Epidermal melanocyte (primary cell): ENCODE measurements at regions not wholly inside any gene's neighbourhood (a gene's known extent, or its start where the extent isn't known, plus 50 kb on each side); places are given as distances from the start of the nearest gene placed in this dataset.
"Not testable (repeated sequence)": the region's sequence is repeated elsewhere in the genome, so short reads cannot be mapped to it uniquely, and the experiment has no call there.

Experiments
- DNase-seq: peaks from one replicate; pipeline ENCODE4 v3.0.0; 2011; ENCODE audit warnings: low spot score; ENCODE audit not compliant: insufficient read length

GRCh38 chr15:96657096-96657495 is 326.6 kb downstream of the NR2F2 start:
- DNase-seq, result no peak

DNA sequence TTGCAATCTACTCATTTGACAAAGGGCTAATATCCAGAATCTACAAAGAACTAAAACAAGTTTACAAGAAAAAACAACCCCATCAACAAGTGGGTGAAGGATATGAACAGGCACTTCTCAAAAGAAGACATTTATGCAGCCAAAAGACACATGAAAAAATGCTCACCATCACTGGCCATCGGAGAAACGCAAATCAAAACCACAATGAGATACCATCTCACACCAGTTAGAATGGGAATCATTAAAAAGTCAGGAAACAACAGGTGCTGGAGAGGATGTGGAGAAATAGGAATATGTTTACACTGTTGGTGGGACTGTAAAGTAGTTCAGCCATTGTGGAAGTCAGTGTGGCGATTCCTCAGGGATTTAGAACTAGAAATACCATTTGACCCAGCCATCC is 336.5 kb downstream of the NR2F2 start:
- DNase-seq, result not testable (repeated sequence)

- DNase-seq, result no peak
Observed at GRCh38 chr15:96670389-96670788, 339.9 kb downstream of the NR2F2 start.

DNA sequence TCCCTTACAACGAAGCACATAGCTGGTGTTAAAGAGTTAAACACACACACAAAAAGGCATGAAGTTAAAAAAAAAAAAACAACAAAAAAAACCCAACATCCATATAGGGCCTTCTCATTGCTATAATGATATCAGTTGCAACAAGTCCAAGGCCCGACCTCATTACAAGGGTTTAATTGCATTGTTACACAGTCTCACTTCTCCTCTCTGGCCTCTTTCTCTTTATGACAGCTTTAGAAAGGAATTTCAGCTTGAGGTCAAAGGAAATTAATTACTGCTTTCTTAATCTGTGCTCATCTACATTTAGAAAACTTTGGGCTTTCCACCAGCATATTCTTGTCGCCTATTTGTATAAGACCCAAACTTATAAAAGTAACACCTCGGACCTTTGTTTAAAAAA is 342.1 kb downstream of the NR2F2 start:
- no peak for DNase-seq

GRCh38 chr15:96678386-96678785 is 347.9 kb downstream of the NR2F2 start:
- no peak for DNase-seq

GRCh38 chr15:96687388-96688107 is 357.0 kb downstream of the NR2F2 start:
- DNase-seq, result no peak

DNA sequence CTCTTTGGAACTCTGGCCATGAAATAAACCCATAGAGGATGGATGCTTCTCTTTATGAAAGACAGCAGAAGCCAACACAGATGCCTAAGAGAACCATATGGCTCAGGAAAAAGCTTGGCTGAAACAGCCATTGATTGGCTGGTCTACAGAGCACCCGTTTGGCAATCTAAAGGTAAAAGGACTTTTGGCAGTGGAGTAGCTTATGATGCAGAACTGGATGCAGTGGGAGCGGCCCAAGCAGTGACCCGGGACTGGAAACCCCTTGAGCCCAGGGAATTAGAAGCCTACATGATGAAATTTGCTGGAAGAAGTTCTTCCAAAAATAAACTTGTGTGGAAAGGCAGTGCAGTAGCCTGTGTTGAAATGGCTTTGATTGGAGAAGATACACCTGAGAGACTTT is 360.2 kb downstream of the NR2F2 start:
- DNase-seq, result no peak

DNA sequence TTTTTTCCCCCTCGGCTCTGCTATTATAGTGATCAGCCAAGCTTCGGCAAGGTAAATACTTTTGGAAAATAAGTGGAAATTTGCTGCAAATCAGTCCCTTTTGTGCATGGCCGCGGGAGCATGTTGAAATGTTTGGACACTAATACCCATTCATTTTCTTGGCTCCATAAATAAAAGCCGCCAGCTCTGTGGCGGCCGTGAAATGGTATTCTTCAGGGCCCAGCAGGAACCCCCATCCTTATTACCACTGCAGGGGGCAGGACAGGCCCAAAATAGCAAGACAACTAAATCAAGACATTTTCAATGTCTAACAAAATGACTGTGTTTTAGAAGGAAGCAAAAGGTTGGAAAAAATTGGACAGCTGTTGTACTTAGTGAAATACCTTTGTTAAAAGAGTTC is 362.3 kb downstream of the NR2F2 start:
- DNase-seq, result no peak

DNA sequence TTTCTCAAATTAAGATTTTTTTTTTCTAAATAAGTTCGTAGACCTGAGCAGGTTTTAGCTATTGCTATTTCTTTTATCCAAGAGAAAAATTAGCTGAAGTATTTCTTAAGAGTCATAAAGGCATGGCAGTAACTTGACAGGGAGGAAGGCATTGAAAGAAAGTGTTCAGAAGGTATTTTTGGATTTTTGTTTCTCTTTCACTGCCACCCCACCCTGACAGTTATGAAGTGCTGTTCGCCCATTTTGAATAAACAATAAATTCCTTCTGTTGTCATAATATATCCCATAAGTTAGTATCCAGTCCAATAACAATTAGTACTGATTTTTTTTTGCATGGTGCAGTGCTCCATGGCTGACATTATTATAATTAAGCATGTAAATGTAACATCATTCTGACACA is 363.0 kb downstream of the NR2F2 start:
- no peak for DNase-seq

DNA sequence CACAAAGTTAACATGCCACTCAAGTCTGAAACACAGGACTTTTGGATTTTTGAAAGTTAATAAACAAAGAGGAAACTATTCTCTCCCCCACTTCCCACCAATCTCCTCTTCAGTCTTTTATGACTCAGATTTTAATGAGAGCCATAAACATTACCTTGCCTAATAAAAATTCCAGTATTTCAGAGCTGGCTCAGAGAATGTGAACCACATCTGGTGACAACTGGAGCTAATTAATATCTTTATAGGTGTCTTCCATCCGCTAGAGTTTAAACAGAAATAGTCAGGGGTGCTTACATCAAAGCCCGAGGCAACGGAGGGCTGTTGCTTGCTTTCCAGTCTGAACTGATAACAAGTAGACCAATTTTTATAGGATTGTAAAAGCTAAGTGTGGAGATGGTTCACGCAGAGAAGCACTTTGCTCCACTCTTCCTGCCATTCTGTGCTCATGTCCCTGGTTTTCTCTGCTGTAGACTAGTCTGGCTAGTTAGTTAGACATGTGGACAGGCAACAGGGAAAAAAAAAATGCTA is 363.6 kb downstream of the NR2F2 start:
- DNase-seq, result no peak

GRCh38 chr15:96695426-96695825 is 364.9 kb downstream of the NR2F2 start:
- no peak for DNase-seq

DNA sequence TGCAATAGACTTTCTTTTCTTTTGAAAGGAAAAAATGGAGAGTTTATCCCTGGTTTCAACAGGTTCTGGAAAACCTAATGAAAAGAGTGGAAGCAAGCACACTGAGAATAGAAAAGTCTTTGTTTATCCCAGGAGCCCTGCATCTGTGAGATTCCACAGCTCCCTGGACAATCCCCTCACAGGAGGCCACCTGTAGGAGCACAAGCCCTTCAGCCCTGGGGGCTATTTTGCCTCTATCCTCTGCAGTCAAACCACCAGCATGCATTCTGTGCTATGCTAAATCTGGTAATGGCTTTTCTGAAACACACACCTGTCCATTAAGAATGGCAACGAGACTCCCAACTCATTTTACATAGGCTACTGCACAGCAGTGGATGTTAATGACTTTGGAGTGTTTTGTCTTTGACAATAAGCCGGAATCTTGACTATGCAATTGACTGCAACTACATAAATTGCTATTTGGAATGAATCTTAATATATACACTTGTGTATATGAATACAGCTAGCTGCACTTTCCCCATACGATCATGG is 369.4 kb downstream of the NR2F2 start:
- DNase-seq, result no peak

GRCh38 chr15:96700555-96700954 is 370.1 kb downstream of the NR2F2 start:
- no peak for DNase-seq

GRCh38 chr15:96701443-96701842 is 370.9 kb downstream of the NR2F2 start:
- no peak for DNase-seq

DNA sequence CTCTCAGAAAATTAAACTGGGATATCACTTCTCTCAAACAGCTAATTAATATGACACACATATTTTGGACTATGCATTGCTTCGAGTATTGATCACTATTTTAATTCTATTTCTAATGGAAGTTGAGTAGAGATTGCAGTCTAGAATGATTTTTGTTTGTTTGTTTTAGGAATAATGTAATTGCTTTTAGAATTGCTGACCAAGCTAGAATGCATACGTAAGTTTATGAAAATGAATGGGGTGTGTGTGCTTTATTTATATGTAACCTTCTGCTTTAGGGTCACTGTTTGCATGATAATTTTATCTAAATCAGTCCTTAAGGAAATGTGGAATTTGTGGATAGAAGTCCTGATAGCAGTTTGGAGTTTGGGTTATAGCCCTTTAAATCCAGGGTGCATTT is 371.4 kb downstream of the NR2F2 start:
- DNase-seq, result no peak

DNA sequence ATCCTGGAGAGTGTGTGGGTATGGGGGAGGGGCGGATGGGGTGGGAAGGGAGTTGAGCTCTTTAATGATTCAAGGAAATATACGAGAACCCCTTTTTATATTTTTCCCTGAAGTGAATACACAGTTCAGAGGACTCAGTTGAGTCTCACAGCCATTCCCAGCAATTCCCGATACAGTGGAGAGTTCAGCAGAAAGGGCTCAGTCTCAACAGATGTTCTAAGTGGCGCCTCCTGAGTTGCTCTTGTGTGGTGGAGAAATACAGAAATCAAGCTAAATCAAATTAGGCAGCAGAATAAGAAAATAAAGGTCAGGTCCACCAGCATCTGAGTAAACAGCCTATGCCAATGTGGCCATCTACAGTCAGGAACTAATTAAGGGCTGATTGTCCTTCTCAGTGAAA is 372.1 kb downstream of the NR2F2 start:
- no peak for DNase-seq

DNA sequence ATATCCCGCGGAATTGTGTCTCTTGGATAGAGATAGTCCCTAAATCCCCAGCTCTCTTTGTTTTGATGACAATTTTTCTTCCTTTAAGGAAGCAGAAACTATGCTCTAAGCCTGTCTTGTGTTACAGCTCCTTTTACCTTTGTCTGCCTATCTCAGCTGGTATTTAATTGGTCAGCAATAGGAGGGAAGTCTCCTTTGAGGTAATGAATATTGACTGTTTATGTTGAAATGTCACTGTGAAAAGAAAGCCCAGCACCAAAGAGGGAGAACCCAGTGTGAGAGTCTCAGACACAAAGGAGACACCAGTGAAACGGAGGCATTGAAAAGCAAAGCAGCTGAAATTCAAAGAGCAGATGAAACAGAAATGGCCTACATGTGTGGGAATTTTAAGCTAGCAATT is 372.6 kb downstream of the NR2F2 start:
- DNase-seq, result no peak

- DNase-seq, result no peak
Observed at GRCh38 chr15:96703794-96704550, 373.5 kb downstream of the NR2F2 start.

DNA sequence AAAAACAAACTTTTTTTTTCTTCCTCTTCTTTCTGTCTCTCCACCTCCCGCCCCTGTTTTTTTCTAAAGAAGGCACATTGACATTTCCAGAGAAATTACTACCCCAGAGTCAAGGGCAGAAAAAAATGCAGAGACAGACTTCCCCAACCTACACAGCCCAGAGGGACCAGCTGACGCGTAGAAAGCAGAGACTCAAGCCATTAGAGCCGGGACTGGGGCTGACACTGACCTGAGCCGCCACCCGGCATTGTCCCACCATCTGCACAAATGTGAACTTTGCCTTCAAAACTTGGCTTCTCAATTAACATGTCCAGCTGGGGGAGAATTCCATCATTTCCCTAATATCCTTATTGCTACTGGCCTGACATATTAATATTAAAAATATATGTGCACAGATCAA is 385.6 kb downstream of the NR2F2 start:
- no peak for DNase-seq

GRCh38 chr15:96716478-96716877 is 386.0 kb downstream of the NR2F2 start:
- no peak for DNase-seq

GRCh38 chr15:96720251-96720650 is 389.8 kb downstream of the NR2F2 start:
- DNase-seq, result no peak

DNA sequence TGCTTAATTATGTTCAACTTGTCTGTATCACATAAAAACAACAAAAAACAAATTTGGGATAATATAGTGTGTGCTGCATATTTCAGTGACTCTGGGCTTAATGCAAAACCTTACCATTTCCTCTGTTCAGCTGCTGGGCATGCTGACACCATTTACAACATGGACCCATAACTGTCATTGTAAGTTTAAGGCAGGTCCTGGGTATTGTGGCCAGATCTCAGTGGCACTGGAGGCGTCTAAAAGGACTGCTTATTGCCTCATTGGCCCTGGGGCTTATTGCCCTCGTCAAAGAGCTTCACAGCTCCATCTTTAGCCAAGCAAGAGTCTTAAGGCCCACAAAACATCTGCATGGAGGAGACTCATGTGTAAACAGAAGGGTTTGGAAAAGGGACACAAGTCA is 390.2 kb downstream of the NR2F2 start:
- no peak for DNase-seq

DNA sequence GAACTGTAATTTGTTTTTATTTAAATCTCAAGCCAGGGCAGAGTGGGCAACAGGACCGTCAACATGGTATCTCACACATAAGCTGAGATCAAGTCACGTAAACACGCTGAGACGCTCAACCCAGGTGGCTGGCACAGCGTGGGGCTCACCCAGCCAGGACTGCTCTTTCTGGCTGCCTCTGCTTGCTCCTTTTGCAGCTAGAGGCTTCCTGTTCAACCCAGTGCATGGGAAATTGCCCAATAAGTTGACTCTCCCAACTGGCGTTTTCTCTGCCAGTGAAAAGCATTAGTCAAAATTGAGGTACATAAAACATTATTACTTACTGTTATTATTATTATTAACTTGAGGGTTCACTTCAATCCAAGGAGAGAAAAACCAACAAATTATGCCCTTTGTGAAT is 398.1 kb downstream of the NR2F2 start:
- no peak for DNase-seq
